SU-DHL-6 (cell line): ENCODE measurements at regions not wholly inside any gene's neighbourhood (a gene's known extent, or its start where the extent isn't known, plus 50 kb on each side); places are given as distances from the start of the nearest gene placed in this dataset.

ENCODE experiments used
- H2AFZ ChIP-seq: fragments of 200-600 bp; sonication (generic); 2 replicates; pipeline ENCODE4 v1.6.1; 2014; ENCODE audit warnings: low read depth, mild to moderate bottlenecking, moderate library complexity, mixed read lengths, antibody characterized with exemption, low read length; ENCODE audit not compliant: severe bottlenecking
- H3F3A ChIP-seq: fragments of 200-600 bp; shearing (Covaris generic); 2 replicates; pipeline ENCODE4 v1.6.0; 2016; ENCODE audit warnings: antibody characterized with exemption, mild to moderate bottlenecking; ENCODE audit not compliant: insufficient read depth
- H3K27ac ChIP-seq: fragments of 200-600 bp; sonication (generic); 2 replicates; pipeline ENCODE4 v1.5.1; 2016; ENCODE audit warnings: low read depth, mild to moderate bottlenecking, low read length, moderate library complexity, mixed read lengths
- H3K27me3 ChIP-seq: fragments of 200-600 bp; sonication (generic), shearing (Covaris generic); 2 replicates; pipeline ENCODE4 v1.6.0; 2014; ENCODE audit warnings: mild to moderate bottlenecking, low read length
- H3K36me3 ChIP-seq: fragments of 200-600 bp; sonication (generic); 2 replicates; pipeline ENCODE4 v1.6.1; 2014; ENCODE audit warnings: mild to moderate bottlenecking, low read length, mixed read lengths
- H3K4me2 ChIP-seq: fragments of 300-600, 200-600 bp; shearing (Covaris generic), sonication (generic); 2 replicates; pipeline ENCODE4 v1.6.0; 2014; ENCODE audit warnings: low read length, low read depth, mild to moderate bottlenecking; ENCODE audit not compliant: poor library complexity, severe bottlenecking
- H3K4me3 ChIP-seq: fragments of 200-600 bp; sonication (generic); 2 replicates; pipeline ENCODE4 v1.5.1; 2014; ENCODE audit warnings: antibody characterized with exemption, low read length, mild to moderate bottlenecking, mixed read lengths; ENCODE audit not compliant: insufficient read depth, poor library complexity, severe bottlenecking
- H3K79me2 ChIP-seq: fragments of 200-600 bp; sonication (generic); 2 replicates; pipeline ENCODE4 v1.6.1; 2014; ENCODE audit warnings: mild to moderate bottlenecking, low read length, moderate library complexity; ENCODE audit not compliant: insufficient read depth
- H3K9ac ChIP-seq: fragments of 200-600 bp; sonication (generic); 2 replicates; pipeline ENCODE4 v1.7.0; 2014; ENCODE audit warnings: mild to moderate bottlenecking, low read length
- H3K9me2 ChIP-seq: fragments of 200-600 bp; sonication (generic); replicated peaks from 2 replicates; pipeline ENCODE4 v1.6.1; 2014; ENCODE audit warnings: low read length; ENCODE audit not compliant: insufficient read depth
- H3K9me3 ChIP-seq: fragments of 200-600 bp; sonication (generic); 2 replicates; pipeline ENCODE4 v1.6.1; 2014; ENCODE audit warnings: low read length, mixed read lengths; ENCODE audit not compliant: insufficient read depth
- H4K20me1 ChIP-seq: fragments of 200-600 bp; sonication (generic); 2 replicates; pipeline ENCODE4 v1.6.1; 2014; ENCODE audit warnings: low read depth, mild to moderate bottlenecking, antibody characterized with exemption, low read length, moderate library complexity, mixed read lengths
- CTCF ChIP-seq: fragments of 200-600 bp; sonication (generic); IDR thresholded peaks from one replicate; pipeline ENCODE4 v1.5.1; 2017; ENCODE audit warnings: antibody characterized with exemption, mild to moderate bottlenecking, low read length, moderate library complexity; ENCODE audit not compliant: insufficient read depth, poor library complexity, severe bottlenecking
- EZH2phosphoT487 ChIP-seq: fragments of 200-600 bp; sonication (generic), shearing (Covaris generic); conservative IDR thresholded peaks from 2 replicates; pipeline ENCODE4 v1.6.1; 2018; ENCODE audit warnings: mild to moderate bottlenecking, antibody characterized with exemption, low read length, moderate library complexity, mixed read lengths

DNA sequence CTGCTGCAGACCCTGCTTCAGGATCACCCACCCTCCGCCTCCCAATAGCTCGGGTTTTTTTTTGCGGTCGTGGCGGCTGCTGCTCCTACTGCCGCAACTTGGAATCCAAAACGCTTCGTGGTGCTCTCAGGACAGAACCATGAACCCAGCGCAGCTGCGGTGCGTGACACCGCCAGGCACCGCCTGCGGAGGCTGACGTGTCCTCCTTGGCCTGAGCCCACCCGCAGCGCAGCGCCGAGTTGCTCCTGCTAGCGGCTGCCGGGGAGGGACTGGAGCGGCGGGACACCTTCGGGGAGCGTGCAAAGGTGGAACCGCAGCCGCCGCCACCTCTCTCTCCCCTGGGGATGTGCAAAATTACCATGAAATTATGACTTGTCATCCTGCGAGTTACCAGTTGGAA lies 1893.0 kb downstream of the TP53TG3F start:
- Histone ChIP-seq H3K9ac (no peak overlapping the region), H4K20me1 (no peaks in the 10 kb centered on the region), H3K9me2 (no peaks in the 10 kb centered on the region), H3K27ac (no peak overlapping the region), H3K79me2 (no peaks in the 10 kb centered on the region), H3K9me3 (no peaks in the 10 kb centered on the region; the same call in 1 of the 2 replicates), H3K36me3 (no peaks in the 10 kb centered on the region), H3K27me3 (no peaks in the 10 kb centered on the region), H3F3A (no peaks in the 10 kb centered on the region), H3K4me2 (no peak overlapping the region), H3K4me3 (no peak overlapping the region), H2AFZ (no peak overlapping the region)
- no peak for TF ChIP-seq EZH2phosphoT487
- no peak for TF ChIP-seq CTCF

DNA sequence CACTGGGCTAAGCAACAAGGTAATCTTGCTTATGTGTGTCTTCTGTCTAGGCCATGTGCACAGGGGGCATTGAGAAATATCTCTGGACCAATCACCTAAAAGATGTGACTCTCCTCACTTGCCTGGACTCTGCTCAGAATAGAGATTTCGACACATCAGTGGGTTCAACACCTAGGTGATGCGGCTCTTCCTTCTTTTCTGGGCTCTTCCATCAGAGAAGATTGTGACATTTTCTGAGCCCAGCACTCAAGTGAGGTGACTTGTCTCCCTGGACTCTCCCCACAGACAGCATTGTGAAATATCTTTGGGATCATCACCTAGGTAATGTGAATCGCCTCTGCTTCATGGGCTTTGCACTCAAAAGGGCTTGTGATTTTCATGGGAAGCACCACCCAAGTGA lies 1904.1 kb downstream of the TP53TG3F start:
- Histone ChIP-seq H2AFZ (no peak overlapping the region), H3K9me2 (no peaks in the 10 kb centered on the region), H3K9ac (no peak overlapping the region), H3K79me2 (no peaks in the 10 kb centered on the region), H3K4me3 (no peak overlapping the region), H3K36me3 (no peaks in the 10 kb centered on the region), H3K9me3 (no peaks in the 10 kb centered on the region), H3K27me3 (no peaks in the 10 kb centered on the region), H3K4me2 (no peak overlapping the region), H3K27ac (no peak overlapping the region), H4K20me1 (no peaks in the 10 kb centered on the region), H3F3A (no peaks in the 10 kb centered on the region)
- TF ChIP-seq CTCF (no peak), EZH2phosphoT487 (no peak)

DNA sequence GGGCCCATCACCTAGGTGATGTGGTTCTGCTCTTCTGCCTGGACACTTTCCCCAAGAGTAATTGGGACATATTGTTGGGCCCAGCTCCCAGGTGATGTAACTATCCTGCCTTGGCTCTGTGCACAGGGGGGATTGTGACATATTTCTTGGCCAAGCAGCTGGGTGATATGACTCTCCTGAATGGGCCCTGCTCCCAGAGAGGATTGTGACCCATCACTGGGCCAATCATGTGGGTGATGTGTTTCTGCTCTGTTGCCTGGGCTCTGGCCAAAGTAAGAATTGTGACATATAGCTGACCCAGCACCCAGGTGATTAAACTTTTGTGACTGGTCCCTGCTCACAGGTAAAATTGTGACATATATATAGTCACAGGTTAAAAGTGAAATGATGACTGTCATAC lies 1904.9 kb downstream of the TP53TG3F start:
- Histone ChIP-seq H2AFZ (no peak overlapping the region), H4K20me1 (no peaks in the 10 kb centered on the region), H3K27me3 (no peaks in the 10 kb centered on the region), H3K9ac (no peak overlapping the region), H3K4me2 (no peak overlapping the region), H3K9me3 (no peaks in the 10 kb centered on the region), H3K4me3 (no peak overlapping the region), H3F3A (no peaks in the 10 kb centered on the region), H3K27ac (no peak overlapping the region), H3K36me3 (no peaks in the 10 kb centered on the region), H3K9me2 (no peaks in the 10 kb centered on the region), H3K79me2 (no peaks in the 10 kb centered on the region)
- TF ChIP-seq CTCF (no peak), EZH2phosphoT487 (no peak)
